Fibroblast of mammary gland (primary cell): ENCODE measurements at regions not wholly inside any gene's neighbourhood (a gene's known extent, or its start where the extent isn't known, plus 50 kb on each side); places are given as distances from the start of the nearest gene placed in this dataset.
"Not testable (repeated sequence)": the region's sequence is repeated elsewhere in the genome, so short reads cannot be mapped to it uniquely, and the experiment has no call there.

ENCODE experiments used
- DNase-seq: peaks from one replicate; pipeline ENCODE4 v3.0.0-alpha.2; 2010; ENCODE audit warnings: low read depth
- H3K4me3 ChIP-seq: 2 replicates; pipeline ENCODE4 v1.5.1; 2011; ENCODE audit warnings: low read depth, mild to moderate bottlenecking, low read length, moderate library complexity; ENCODE audit not compliant: control insufficient read depth
- TF ChIP-seq, protein P1 (sequence below): conservative IDR thresholded peaks from 2 replicates; pipeline ENCODE4 v1.5.1; 2011; ENCODE audit warnings: low read depth, low read length, inconsistent platforms; ENCODE audit not compliant: control insufficient read depth, insufficient read depth

DNA sequence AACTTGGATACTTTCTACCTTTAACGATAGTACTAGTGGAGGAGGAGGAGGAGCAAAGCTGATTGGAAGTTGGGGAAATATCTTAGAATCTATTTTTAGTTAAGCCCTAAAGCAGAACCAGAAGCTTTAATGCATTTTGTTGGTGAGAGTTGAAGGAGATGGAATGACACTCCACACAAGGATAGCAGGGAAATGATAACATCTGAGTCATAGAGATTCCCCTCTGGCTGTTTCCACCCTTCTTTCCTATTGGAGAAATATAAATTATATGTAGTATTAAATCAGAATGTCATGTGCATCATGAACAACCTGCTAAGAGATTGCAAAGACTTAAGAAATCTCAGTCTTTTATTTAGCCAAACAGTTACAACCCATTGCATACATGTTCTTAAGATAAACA, 1357.7 kb downstream of the NCAM2 start:
- DNase-seq = no peak

DNA sequence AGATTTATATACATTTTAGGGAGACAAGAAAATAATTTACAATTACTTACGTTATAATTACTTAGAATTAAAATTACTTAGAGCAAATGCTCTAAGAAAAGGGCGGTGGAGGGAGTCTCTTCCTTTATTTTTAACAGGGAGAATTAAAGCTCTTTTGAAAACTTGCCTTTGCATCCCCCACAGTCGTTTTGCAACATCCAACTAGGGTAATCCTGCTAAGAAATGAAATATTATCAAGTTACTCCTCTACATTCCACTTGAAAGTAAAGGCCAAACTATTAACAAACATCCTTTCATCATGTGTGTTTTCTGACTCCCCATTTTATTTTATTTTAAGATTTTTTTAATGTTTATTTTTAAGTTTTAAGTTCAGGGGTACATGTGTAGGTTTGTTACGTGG, 1358.5 kb downstream of the NCAM2 start:
- TF ChIP-seq, protein P1, sequence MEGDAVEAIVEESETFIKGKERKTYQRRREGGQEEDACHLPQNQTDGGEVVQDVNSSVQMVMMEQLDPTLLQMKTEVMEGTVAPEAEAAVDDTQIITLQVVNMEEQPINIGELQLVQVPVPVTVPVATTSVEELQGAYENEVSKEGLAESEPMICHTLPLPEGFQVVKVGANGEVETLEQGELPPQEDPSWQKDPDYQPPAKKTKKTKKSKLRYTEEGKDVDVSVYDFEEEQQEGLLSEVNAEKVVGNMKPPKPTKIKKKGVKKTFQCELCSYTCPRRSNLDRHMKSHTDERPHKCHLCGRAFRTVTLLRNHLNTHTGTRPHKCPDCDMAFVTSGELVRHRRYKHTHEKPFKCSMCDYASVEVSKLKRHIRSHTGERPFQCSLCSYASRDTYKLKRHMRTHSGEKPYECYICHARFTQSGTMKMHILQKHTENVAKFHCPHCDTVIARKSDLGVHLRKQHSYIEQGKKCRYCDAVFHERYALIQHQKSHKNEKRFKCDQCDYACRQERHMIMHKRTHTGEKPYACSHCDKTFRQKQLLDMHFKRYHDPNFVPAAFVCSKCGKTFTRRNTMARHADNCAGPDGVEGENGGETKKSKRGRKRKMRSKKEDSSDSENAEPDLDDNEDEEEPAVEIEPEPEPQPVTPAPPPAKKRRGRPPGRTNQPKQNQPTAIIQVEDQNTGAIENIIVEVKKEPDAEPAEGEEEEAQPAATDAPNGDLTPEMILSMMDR = no peak
- H3K4me3 ChIP-seq = no peak overlapping the region

More for the DNA sequence above, 1357.7 kb downstream of the NCAM2 start:
- no peak overlapping the region for H3K4me3 ChIP-seq
- TF ChIP-seq, protein P1 = no peak

DNA sequence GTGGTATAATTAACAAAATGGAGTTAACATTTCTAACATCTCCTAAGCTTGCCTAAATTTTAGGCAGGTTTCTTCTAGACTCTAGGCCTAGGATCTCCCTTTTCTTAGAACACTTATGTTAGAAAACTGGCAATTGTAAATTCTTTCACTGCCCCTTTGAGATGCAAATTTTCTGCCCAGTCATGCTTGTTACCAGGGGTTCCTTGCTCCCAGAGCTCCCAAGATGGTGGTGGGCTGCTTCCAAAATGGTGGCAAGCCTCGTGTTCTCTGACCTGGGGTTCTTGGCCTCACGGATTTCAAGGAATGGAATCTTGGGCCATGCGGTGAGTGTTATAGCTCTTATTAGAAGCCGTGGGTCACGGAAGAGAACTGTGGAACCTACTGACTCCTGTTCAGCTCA, 1361.4 kb downstream of the NCAM2 start:
- not testable (repeated sequence) for DNase-seq

More for the DNA sequence above, 1358.5 kb downstream of the NCAM2 start:
- DNase-seq = no peak

DNA sequence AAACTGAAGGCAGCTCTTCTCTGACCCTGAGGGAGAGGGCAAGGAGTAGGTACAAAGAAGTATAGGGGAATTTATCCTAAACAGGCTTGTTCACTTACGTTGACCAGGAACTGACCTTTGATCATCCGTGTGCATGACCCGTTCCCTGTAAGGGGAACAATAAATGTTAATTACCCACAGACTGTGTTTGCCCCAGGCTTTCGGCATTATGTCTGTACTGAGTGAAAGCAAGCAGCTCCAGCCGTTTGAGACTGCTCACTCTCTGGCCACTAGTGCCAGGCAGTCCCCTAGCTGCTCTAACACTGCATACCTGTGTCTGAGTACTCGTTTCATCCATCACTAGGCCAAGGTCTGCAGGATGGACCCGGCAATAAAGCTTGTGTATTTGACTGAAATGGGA, 1365.3 kb downstream of the NCAM2 start:
- DNase-seq = no peak
- TF ChIP-seq, protein P1 = no peak
- H3K4me3 ChIP-seq = no peak overlapping the region

More for the DNA sequence above, 1361.4 kb downstream of the NCAM2 start:
- H3K4me3 ChIP-seq = not testable (repeated sequence)

DNA sequence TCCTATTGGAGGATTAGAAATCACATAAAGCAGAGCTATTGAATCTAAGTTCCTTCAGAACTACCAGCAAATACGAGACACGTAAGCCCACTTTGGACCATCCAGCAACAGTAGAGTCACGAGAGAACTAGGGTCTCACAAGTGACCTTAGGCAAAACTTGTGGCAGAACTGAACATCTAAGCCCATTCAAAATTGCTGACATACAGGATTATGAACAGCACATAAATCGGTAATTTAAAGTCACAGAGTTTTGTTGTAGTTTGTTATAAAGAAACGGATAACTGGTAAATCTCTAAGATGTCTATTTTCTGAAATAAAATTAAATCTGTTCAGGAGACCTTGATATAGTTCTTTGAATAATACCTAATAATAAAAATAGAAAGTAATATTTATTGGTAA, 1366.0 kb downstream of the NCAM2 start:
- TF ChIP-seq, protein P1 = no peak
- DNase-seq = no peak
- no peak overlapping the region for H3K4me3 ChIP-seq

DNA sequence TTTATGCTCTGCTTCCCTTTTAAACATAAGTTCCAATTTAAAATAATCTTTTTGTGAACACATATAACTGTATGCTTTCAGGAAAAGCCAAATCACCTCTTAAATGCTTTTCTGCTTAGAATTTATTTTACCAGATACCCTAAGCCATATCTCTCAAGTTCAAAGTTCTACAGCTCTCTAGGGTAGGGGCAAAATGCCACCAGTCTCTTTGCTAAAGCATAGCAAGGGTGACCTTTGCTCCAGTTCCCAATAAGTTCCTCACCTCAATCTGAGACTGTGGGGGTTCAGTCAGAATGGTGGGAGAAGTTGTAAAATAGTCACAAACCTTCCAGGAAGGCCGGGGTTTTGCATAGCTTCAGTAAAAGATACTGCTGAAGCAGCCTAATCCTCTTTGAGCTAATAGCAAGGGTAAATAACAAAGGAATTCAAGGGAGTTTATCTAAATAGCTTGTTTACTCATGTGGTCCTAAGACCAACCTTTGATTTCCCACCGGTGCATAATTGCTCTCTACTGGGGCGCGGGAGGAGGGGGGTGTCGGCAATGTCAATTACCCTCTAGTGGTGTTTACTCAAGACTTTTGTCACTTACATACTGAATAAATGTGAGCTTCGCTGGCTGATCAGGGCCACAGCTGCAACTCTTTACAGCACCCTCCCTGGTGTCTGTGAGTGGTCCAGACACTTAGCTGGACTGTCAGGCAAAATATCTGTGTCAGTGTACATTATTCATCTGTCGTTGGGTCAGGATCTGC, 1376.2 kb downstream of the NCAM2 start:
- no peak for DNase-seq
- TF ChIP-seq, protein P1 = no peak
- H3K4me3 ChIP-seq = no peak overlapping the region

DNA sequence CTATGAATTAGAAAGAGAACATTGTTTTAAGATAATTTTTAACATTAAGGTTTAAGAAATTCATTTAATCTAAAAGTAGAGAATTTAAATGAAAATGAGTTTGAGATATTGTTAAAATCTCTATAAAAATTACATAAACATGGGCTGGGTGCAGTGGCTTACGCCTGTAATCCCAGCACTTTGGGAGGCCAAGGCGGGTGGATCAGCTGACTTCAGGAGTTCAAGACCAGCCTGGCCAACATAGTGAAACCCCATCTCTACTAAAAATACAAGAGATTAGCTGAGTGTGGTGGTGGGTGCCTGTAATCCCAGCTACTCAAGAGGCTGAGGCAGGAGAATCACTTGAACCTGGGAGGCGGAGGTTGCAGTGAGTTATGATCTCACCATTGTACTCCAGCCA, 1379.6 kb downstream of the NCAM2 start:
- DNase-seq = not testable (repeated sequence)

DNA sequence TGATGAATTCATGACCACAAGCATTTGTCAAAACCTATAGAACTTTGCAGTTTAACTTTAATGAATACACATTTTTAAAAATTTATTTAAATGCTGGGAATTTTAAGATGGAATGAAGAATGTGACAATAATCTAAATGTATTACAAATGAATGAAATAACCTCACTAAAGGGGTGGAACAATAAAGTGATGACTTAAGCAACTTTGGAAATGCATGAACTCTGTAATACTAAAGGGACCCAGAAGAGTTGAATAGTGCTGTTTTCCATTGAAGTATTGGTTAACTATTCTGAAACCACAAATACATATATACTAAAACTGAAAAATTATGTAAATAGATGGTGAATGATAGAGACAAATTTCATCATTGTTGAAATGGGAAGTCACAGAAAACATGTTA, 1395.1 kb downstream of the NCAM2 start:
- DNase-seq = no peak
- TF ChIP-seq, protein P1 = no peak
- H3K4me3 ChIP-seq = no peak overlapping the region

More for the DNA sequence above, 1379.6 kb downstream of the NCAM2 start:
- H3K4me3 ChIP-seq = not testable (repeated sequence)
